ENCODE measurements at regions not wholly inside any gene's neighbourhood (a gene's known extent, or its start where the extent isn't known, plus 50 kb on each side); places are given as distances from the start of the nearest gene placed in this dataset.
"Not testable (repeated sequence)": the region's sequence is repeated elsewhere in the genome, so short reads cannot be mapped to it uniquely, and the experiment has no call there.

GRCh38 chr2:236834284-236834683 lies 251.4 kb upstream of the COPS8 start:
- H3K4me3 ChIP-seq (replicated peaks in 1 of 4; ENCODE audit: control extremely low read depth in 1 of 4, insufficient read depth in 1 of 4, low read depth in 3 of 4, low read length in 4 of 4), result no peak overlapping the region
- H2AFZ ChIP-seq (ENCODE audit: low read length), result no peak overlapping the region
- no peak for DNase-seq (ENCODE audit: low read depth in 2 of 2)
- H3K27me3 ChIP-seq (ENCODE audit: control insufficient read depth, insufficient read depth, low read length), result peaks cover 2% of the 10 kb centered on the region
- H3K79me2 ChIP-seq (ENCODE audit: control insufficient read depth, insufficient read depth, low read length), result no peaks in the 10 kb centered on the region
- no peaks in the 10 kb centered on the region for H3K36me3 ChIP-seq (ENCODE audit: control insufficient read depth, insufficient read depth, low read length)
- no peaks in the 10 kb centered on the region for H3K9me3 ChIP-seq (ENCODE audit: control insufficient read depth, insufficient read depth, low read depth, low read length)
- no peaks in the 10 kb centered on the region for H4K20me1 ChIP-seq (ENCODE audit: control insufficient read depth, extremely low read depth, insufficient read depth, low read length)
- no peak overlapping the region for H3K9ac ChIP-seq (ENCODE audit: insufficient read depth, low read length)
- H3K4me2 ChIP-seq (ENCODE audit: extremely low read depth, insufficient read depth, low read length), result no peak overlapping the region
- no peaks in the 10 kb centered on the region for H3K4me1 ChIP-seq (ENCODE audit: control insufficient read depth, extremely low read depth, insufficient read depth, low read length)
- TF ChIP-seq EZH2 (IDR thresholded peaks at IDR 0.05; ENCODE audit: low read length, missing control alignments), result no peak
- no peak for TF ChIP-seq CTCF (conservative IDR thresholded peaks at IDR 0.05 in 1 of 2, IDR thresholded peaks at IDR 0.05 in 1 of 2; ENCODE audit: low read depth in 1 of 2, low read length in 2 of 2)
- H3K27ac ChIP-seq (ENCODE audit: insufficient read depth, low read length), result no peak overlapping the region

- TF ChIP-seq EZH2 (IDR thresholded peaks at IDR 0.05; ENCODE audit: low read length, missing control alignments), result no peak
- no peak for TF ChIP-seq CTCF (conservative IDR thresholded peaks at IDR 0.05 in 1 of 2, IDR thresholded peaks at IDR 0.05 in 1 of 2; ENCODE audit: low read depth in 1 of 2, low read length in 2 of 2)
- Histone ChIP-seq H3K4me2 (ENCODE audit: extremely low read depth, insufficient read depth, low read length) (no peak overlapping the region), H3K9ac (ENCODE audit: insufficient read depth, low read length) (no peak overlapping the region), H3K36me3 (ENCODE audit: control insufficient read depth, insufficient read depth, low read length) (no peaks in the 10 kb centered on the region), H4K20me1 (ENCODE audit: control insufficient read depth, extremely low read depth, insufficient read depth, low read length) (no peaks in the 10 kb centered on the region), H3K4me3 (replicated peaks in 1 of 4; ENCODE audit: control extremely low read depth in 1 of 4, insufficient read depth in 1 of 4, low read depth in 3 of 4, low read length in 4 of 4) (no peak overlapping the region), H3K9me3 (ENCODE audit: control insufficient read depth, insufficient read depth, low read depth, low read length) (no peaks in the 10 kb centered on the region), H3K27me3 (ENCODE audit: control insufficient read depth, insufficient read depth, low read length) (peaks cover 2% of the 10 kb centered on the region), H3K79me2 (ENCODE audit: control insufficient read depth, insufficient read depth, low read length) (no peaks in the 10 kb centered on the region), H3K4me1 (ENCODE audit: control insufficient read depth, extremely low read depth, insufficient read depth, low read length) (no peaks in the 10 kb centered on the region), H3K27ac (ENCODE audit: insufficient read depth, low read length) (no peak overlapping the region), H2AFZ (ENCODE audit: low read length) (no peak overlapping the region)
- no peak for DNase-seq (ENCODE audit: low read depth in 2 of 2)
Observed at GRCh38 chr2:236835307-236836024, 250.2 kb upstream of the COPS8 start.

- not testable (repeated sequence) for H2AFZ ChIP-seq (ENCODE audit: low read length); H3K9me3 ChIP-seq (ENCODE audit: control insufficient read depth, insufficient read depth, low read depth, low read length); DNase-seq (ENCODE audit: low read depth in 2 of 2); H3K4me3 ChIP-seq (replicated peaks in 1 of 4; ENCODE audit: control extremely low read depth in 1 of 4, insufficient read depth in 1 of 4, low read depth in 3 of 4, low read length in 4 of 4); H4K20me1 ChIP-seq (ENCODE audit: control insufficient read depth, extremely low read depth, insufficient read depth, low read length); H3K27me3 ChIP-seq (ENCODE audit: control insufficient read depth, insufficient read depth, low read length); H3K9ac ChIP-seq (ENCODE audit: insufficient read depth, low read length); H3K4me2 ChIP-seq (ENCODE audit: extremely low read depth, insufficient read depth, low read length); H3K27ac ChIP-seq (ENCODE audit: insufficient read depth, low read length); H3K4me1 ChIP-seq (ENCODE audit: control insufficient read depth, extremely low read depth, insufficient read depth, low read length); H3K36me3 ChIP-seq (ENCODE audit: control insufficient read depth, insufficient read depth, low read length); H3K79me2 ChIP-seq (ENCODE audit: control insufficient read depth, insufficient read depth, low read length)
Observed at GRCh38 chr2:236836028-236836427, 249.7 kb upstream of the COPS8 start.

Measured in fibroblast of lung (primary cell).